NCI-H345 (cell line): ENCODE measurements at regions not wholly inside any gene's neighbourhood (a gene's known extent, or its start where the extent isn't known, plus 50 kb on each side); places are given as distances from the start of the nearest gene placed in this dataset.
A peak's percentile ranks its signal among the peaks of the same experiment; 100 is the strongest.

Source experiments
- DNase-seq: peaks from one replicate; lab custom pipeline; 2025; lab: John Stamatoyannopoulos, UW

DNA sequence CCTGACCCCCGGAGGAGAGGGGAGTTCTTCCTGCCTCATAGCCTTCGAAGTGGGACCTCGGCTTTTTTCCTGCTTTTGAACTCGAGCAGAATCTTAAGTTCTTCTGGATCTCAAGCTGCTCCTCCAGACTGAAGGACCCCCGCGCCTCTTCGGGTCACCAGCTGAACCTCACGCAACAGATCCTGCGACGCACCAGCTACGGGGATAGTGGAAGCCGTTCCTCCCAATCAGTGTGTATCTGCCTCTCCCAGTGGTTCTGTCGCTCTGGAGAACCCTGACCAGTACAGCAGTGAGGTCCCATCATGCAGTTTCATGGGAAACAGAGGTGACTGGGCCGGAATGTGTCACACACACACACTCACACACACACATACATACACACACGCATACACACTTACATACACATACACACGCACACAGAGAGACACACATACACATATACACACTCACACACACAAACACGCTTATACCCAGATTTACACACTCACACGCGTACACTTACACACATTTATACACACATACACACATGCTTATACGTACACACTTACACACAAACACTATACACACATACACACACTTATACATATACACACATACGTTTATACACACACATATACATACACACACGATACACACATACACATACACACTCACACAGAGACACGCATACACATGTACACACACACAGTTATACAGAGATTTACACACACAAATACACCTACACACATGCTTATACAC is 170.0 kb downstream of the TTLL2 start:
- no peak for DNase-seq

DNA sequence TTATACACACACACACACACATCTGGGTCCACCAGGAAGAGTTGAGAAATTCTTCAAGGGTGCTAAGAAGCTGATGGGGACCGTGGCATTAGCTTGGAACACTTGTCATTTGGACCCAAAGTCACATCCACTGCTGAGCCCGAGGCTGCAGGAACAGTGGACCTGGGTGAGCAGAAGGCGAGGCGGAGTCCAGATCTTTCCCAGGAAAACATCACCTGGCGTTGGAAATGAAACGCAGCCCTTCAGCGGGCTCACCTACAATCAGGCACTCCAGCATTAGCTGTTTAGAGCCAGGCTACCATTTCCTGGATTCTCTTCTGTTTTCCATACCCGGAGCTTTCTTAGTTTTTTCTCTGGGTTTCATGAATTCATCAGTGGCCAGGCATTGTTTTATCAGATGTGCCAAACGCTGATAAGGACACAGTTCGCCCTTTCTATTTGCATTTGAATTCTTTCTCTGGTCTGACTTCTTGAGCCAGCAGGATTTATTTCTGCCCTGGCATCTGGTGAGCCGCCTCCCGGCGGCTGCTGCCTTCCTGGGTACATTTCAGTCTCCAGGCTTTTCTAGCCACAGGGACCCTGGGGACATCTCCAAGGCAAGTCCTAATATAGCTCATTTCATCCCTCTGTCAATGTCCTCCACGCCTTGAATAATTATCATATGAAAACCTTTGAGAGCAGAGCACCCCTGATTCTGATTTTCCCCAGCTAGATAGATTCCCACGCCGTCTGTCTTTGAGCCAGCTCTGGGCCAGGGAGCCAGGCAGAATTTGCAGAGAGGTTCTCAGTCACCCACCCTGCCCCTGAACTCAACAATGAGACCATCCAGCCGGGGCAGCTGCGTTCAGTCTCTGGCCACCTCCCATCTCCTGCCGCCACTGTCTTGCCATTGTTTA is 170.9 kb downstream of the TTLL2 start:
- peak; percentile 64 for DNase-seq

DNA sequence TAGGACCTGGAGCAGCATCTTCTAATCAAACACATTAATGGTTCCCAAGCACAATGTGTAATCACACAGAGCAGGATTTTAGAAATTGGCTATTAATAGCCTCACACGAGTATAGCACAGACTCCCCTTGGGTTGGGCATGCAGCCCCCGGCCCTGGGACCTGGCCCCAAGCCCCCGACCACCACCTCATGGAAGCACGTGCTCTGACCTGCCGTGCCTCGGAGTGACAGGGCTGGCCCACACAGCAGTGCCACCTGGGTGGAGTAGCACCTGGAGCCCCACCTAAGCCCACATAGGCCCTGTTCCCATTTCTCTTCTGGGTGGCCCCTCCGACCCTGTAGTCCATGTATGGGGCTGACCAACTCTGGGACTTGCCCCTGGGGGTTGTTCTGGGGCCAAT is 171.8 kb downstream of the TTLL2 start:
- DNase-seq = no peak

DNA sequence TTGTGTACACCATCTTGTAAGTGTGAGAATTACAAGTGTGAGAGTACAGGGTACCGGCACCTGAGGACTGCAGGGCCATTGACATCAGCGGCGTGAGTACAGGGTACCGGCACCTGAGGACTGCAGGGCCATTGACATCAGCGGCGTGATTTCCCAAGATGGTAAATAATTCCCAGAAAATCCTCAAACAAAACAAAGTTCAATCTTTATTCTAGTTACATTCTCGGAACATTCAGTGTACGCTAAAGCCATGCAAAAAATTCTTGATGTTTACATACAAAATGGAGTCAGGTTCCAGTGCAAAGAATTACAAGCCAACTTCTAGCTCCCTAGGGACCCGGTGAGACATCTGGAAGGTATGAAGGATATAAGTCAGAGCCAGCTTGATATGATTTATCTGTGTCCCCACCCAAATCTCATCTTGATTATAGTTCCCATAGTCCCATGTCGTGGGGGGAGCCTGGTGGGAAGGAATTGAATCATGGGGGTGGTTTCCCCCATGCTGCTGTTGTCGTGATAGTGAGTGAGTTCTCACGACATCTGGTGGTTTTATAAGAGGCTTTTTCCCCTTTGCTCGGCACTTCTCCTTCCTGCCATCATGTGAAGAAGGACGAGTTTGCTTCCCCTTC is 172.7 kb downstream of the TTLL2 start:
- no peak for DNase-seq

DNA sequence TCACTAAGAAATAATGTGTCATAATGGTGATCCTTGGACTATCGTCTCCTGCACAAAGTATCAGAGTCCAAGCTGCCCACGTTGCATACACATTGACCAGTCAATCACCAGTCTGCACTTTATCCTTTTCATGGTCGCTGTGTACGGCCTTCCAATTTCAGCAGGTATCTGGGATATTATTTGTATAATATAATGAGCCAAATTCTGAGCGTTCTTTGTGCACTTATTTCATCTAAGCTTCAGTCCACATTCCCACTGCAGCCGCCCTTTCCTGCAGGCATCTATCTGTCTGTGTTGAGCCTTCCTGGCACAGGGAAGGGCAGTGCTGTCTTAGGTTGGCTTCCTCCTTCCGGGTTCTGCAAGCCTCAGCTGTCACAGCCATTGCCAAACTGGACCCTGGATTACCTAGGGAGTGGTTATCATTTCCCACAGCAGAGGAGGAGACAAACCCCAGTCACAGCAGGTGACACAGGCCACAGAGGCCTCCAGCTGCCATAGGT is 174.3 kb downstream of the TTLL2 start:
- DNase-seq = no peak

DNA sequence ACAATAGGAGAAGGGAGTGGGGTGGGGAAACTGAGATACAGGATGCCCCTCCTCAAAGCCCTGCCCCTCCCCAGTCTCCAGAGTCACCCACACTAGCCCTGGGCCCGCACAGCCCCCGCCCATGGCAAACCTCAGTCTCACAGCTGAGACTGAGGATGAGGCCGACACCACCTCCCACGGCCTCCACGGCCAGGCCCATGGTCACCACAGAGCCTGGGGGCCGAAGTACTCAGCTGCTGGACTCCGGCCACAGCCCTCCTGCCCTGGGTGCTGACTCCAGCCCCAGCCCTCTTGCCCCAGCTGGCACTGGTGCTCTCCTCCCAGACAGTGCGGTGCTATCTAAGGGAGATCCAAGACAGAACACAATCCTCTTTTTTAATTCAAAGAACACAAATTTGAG is 176.1 kb downstream of the TTLL2 start:
- no peak for DNase-seq

DNA sequence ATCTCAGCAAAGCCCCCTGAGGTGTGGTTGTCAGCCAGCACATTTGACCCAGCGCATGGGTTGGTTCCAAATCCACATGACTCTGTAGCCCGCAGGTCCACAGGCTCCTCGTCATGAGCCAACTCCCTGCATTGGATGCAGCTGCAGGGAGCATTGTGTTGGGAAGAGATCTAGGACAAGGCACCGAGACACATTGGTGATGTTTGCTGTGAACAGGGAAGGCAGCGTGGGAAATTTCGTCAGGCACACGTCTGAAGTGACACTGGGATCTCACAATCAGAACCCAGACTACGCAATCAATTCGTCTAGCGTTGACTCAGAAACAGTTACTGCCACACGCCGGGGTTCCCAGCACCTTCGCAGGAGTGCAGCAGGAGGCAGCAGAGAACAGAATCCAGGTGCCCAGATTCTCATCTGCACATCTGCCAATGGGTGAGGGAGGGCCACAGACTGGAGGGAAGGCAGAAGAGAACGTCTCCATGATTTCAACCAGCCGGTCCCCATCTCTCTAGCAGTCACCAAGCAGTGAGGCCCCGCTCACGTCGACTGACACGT is 177.0 kb downstream of the TTLL2 start:
- DNase-seq = no peak

DNA sequence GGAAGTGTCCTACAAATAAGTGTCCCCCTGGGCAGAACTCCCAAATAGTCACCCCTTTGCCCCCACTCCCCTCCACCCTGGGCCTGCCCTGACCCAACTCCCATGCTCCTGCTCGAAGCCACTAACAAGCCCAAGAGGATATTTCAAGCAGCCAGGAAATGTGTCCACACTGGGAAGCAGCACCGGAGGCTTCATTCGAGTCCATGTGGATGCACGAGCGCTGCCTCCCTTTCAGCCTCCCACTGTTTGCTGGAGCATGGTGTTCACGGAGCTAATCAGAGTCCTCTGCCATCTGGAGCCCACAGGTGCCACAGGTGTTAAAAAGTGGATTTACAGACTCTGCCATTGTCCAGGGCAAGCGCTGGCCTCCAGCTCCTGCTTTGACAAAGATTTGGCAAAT is 177.6 kb downstream of the TTLL2 start:
- DNase-seq = no peak

DNA sequence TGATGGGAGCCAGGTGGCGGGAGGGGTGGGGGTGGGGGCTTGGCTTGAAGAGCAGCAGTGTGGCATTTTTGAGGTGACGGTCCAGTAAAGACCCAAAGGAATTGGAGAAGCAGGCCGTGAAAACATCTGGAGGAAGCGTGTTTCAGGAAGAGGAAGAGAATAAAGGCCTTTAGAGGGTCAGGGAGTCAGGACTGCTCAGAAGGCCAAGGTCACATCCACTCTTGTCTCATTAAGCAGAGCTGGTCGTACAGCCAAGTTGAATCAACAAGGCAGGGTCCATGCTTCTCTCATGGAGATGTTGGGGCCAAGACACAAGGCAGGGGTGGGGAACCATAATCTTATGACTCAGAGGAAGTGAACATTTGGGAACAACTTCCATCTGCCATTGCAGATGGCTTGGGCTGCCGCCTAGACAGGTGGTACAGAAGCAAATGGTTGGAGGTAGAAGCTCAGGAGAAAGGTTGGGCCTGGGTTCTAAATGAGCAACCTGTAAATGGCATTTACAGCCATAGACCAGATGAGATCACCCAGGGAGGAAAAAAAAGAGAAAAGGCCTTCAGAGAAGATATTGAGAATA is 179.6 kb downstream of the TTLL2 start:
- DNase-seq = no peak

DNA sequence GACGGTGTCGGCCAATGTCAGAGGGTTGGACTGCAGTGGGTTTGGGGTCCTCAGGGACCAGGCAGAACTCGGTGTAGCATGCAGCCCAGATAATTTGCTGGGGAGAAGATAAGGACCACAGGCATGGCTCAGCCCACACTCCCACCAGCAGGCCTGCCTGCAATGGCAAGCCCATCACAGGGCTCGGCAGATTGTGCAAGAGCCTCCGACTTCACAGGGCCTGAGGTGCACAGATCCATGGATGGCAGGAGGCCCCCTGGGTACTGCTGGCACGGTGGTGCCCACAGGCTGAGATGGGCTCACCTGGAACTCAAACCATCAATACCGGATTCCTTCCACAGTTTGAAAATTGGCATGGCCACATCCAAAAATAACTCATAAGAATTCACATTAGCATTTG is 180.3 kb downstream of the TTLL2 start:
- DNase-seq = no peak

DNA sequence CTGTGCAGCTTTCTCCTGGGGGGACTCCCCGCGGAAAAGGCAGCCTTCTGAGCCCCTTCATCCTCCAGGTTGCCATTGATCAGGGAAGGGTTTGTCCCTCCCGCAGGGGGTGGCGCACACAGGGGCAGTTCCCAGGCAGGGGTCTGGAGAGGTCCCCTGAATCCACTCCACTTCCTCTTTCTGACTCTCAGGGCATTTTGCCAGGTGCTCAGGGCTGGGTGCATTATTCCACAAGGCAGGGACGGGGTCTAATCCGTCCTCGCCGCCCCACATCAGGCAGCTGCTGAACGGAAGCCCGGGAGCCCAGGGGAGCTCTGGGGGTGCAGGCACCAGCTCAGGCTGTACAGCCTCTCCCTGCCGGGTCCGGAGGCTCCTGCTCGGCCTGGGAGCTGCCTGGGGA is 180.9 kb downstream of the TTLL2 start:
- no peak for DNase-seq

DNA sequence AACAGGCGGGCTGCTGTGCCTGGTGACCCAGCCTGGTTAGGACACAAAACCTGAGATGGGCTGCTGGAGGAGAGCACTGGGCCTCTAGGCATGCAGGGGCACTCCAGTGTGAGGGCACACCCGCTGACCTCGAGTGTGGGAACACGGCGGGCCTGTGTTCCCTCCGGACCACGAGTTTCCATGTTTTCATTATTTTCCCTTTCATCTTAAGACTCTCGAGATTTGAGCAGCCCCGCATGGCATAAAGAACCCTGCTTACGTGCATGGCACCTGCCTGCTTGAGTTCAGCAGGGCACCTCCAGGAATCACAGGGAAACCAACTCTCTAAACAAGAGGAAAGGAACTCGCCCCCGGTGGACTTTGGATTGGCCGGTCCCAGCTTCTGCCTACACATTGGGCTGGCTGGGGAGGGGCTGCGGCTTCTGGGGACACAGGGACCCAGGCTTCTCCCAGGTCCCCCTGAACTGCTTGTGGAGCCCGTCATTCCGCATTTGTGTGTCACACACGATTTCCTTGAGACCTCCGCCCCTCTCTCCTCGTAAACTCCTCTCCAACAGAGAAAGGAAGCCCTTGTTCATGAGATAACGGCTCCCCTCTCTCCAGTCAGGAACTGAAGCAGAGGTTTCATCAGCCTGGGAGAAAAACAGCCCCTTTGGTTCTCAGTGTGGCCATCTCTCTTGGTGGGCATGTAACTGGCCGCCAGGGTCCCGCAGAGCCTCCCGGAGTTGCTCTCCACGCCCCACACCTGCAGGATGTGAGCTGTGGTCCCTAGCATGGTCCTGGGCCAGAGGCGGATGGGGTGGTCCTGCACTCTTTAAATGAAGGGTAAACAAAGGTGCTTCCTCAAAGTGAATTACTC is 181.8 kb downstream of the TTLL2 start:
- DNase-seq = no peak

DNA sequence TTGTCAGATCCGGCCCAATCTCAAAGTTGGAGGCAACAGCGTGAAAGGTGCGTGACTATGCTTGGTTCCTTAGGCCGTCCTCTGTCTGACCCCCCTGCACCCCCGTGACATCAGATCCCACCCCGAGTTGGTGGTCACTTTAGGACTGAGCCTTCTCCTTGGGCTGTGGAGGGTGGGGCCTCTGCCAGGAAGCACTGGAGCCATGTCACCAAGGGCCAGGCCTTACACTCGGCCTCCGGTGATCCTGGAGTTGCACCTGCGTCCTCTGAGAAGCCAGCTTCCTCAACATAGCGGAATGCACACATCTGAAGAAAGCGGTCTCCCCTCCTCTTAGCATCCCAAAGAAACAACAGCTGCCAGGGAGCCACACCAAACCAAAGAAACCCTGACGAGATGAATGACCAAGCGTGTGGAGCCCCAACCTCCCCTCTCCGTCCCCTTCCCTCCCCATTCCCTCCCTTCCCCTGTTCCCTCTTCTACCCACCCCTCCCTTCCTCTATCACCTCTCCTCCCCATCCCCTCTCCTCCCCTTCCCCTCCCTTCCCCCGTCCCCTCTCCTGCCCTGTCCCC is 182.6 kb downstream of the TTLL2 start:
- DNase-seq = no peak

DNA sequence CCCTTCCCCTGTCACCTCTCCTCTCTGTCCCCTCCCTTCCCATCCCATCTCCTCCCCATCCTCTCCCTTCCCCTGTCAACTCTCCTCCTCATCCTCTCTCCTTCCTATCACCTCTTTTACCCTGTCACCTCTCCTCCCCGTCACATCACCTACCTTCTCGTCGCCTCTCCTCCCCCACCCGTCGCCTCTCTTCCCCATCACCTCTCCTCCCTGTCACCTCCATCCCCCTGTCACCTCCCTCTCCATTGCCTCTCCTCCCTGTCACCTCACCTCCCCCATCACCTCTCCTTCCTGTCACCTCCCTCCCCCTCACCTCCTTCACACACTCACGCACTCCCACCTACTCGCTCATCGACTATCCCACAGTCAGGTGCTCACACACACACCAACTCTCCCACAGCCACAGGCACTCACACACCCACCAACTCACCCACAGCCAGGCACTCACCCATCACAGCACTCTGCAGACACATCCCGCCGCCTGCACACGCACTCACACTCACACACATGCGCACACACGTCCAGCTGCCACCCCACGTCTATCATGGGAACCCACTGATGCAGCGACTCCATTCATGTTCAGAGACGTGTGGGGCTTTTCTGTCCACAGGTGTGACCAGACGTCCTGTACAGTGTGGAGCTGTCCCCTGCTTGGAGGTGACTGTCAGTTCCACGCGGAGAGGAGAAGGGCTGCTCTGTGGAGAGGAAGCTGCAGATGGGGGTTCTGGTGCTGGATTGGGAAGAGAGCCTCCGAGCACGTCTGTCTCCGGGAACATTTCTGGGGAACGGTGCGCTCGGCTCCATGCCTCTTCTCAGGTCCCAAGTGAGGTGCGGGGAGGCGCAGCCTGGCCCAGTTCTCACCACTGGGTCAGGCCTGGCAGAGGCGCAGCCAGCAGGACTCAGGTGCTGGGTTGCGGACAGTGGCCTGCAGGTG is 184.3 kb downstream of the TTLL2 start:
- no peak for DNase-seq

DNA sequence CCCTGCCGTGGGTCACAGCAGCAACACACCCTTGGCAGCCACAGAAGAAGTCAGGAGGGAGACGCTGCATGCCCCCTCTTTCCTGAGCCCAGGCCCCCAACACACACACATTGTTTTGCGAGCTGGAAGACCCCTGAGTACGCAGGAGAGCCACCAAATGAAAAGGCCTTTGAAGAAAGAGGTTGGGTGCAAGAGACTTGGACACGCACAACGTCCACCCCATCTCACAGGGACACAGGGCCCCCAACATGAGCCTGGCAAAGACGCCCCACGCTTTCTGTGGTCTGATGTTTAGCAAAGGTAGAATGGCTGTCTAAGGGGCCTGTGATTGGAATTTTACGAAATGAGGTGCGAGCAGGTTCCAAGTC is 185.0 kb downstream of the TTLL2 start:
- DNase-seq = no peak

DNA sequence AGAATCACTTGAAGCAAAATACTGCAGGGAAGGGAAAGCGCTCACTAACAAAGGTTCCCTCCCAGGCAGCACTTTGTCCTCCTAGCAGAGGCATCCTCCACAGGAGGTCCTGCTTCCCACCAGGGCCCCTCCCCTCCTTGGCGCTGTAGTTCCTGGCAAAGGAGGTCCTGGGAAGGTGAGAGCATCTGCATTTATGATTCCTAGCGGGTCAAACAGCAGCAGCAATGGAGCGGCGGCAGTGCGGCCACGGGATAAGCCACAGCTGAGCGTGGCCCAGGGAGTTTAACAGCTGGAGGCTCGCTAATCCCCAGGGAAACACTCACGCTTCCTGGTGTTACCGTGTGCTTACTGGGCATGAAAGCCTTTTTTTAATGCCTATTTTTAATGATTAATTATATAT is 185.8 kb downstream of the TTLL2 start:
- DNase-seq = no peak

DNA sequence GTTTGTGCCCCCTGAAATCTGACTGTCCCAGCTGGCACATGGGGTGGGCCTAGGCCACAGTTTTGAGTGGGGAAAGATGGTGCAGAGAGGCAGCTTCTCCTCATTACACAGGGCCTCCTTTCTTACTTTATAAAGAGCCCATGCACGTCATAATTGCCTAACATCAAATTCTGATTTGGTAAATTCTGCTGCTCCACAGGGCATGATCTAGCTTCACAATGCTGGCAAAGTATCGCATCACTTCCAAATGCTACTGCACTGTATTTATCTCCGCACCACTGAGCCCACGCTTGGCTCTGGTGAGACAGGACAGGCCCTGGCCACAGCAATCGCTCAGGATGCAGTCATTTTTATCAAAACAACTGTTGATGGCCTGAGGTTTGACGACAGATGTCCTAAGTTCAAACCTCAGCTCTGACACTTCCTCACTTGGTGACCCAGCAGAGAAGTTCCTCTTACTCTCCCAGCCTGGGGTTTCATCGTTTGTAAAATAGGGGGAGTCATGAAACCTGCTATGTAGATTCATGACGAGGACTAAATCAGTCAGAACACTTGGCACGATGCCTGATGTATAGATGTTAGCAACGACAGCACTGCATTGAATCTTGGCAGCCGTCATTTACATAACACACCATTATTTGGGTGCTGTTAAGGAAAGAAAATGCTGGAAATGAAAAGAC is 187.9 kb downstream of the TTLL2 start:
- DNase-seq = no peak

DNA sequence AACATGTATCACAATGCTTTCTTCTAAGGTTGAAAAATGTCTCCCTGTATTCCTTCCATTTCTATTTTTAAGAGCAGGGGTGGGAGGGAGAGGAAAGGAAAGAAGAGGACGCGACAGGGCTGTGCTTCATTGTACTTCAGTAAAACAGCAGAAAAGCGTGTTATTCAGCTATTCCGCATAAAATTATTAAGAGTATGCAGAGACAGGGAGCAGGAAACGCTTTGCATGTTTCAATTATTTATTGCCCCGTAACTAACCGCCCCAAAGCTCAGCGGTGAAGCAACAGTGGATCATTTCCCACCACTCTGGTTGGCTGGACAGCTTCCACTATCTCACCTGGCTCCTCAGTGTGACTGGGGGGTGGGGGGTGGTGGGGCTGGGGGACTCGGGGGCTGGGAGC is 188.9 kb downstream of the TTLL2 start:
- DNase-seq = no peak

DNA sequence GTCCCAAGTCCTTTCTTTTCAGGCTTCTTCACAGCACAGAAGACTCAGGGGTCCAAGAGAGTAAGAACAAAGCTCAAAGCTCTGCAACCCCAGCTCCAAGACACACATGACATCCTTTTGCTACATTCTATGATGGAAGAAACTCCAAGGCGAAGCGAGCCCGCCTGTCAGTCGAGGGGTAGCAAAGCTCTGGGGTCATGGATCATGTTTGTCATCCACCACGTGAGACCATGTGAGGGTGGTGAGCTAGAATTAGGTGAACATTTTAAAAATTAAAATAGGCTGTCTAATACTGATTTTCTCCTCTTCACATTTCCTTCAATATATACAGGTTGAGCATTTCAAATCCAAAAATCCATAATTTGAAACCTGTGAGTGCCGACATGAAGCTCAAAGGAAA is 189.6 kb downstream of the TTLL2 start:
- no peak for DNase-seq
